HG03521 (cell line): ENCODE measurements at regions not wholly inside any gene's neighbourhood (a gene's known extent, or its start where the extent isn't known, plus 50 kb on each side); places are given as distances from the start of the nearest gene placed in this dataset.

Experiments used
- ATAC-seq: cut with Tn5 transposase; IDR thresholded peaks from one replicate; pipeline ENCODE4 v1.9.1; 2021; ENCODE audit warnings: mild to moderate bottlenecking, moderate library complexity; ENCODE audit not compliant: unreplicated experiment

GRCh38 chr1:173128742-173129141 lies 78.0 kb upstream of the TNFSF18 start:
- ATAC-seq = no peak

GRCh38 chr1:173127369-173128307 lies 76.9 kb upstream of the TNFSF18 start:
- ATAC-seq = no peak

GRCh38 chr1:173126421-173126820 lies 75.7 kb upstream of the TNFSF18 start:
- no peak for ATAC-seq

DNA sequence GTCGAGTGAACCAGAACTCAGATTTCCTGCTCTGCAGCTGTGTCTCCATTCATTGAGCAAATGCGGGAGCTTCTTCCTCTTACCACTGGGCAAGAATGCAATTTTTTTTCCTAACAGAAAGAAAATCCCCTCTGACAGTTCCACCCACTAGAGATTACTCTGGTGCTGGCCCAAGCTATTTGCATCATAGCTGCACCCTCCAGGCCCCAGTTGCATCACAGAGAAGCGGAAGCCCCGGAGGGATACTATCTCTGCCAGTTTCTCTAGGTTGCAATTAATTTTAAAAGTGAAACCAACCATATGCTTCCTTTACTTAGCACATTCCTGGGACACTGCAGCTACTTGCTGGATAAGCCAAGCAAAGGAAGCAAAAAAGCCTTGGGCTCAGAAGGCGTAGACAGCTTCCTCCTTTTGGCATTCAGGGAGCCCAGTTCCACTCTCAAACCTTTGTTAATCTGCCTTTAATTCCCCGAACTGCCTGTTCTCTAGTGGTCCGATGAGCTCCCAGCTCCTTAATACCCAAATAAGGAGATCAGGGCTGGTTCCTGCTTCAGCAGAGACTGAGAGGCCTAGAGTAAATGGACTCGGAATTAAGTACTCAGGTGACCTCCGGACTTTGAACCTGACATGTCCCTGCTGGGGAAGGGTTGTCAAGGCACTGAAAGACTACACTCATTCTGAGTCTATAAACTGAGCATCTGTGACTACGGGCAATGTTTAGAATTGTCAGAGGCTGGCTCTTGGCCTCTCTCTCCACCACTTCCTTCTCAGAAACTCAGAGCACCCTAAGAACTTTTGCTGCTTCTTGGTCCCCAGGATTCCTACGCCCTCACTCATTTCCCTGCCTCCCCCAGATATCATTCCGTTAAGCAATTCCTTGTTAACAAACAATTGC lies 72.5 kb upstream of the TNFSF18 start:
- ATAC-seq = no peak

GRCh38 chr1:173122344-173122935 lies 71.7 kb upstream of the TNFSF18 start:
- ATAC-seq = no peak

GRCh38 chr1:173118404-173118803 lies 67.7 kb upstream of the TNFSF18 start:
- ATAC-seq = no peak

- no peak for ATAC-seq
These were observed 67.0 kb upstream of the TNFSF18 start for GRCh38 chr1:173117761-173118160.

GRCh38 chr1:173117108-173117633 lies 66.4 kb upstream of the TNFSF18 start:
- ATAC-seq = no peak

DNA sequence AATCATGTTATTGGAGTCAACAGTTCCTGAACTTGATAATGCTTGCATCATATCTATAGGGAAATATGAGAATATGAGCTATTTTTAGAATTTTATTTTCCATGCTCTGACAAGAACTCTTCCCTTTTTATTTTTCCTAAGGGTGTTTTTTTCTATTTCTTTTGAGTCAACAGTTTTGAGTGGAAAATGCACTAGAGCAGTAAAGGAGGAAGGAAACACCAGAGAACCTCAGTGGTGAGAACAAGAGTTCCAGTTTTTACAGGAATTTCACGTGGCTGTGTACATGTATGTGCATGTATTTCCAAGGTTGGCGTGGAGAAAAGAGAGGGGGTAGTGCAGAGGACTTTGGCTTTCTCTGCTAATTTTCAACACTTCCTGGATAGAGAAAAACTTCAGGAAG lies 63.6 kb upstream of the TNFSF18 start:
- no peak for ATAC-seq

DNA sequence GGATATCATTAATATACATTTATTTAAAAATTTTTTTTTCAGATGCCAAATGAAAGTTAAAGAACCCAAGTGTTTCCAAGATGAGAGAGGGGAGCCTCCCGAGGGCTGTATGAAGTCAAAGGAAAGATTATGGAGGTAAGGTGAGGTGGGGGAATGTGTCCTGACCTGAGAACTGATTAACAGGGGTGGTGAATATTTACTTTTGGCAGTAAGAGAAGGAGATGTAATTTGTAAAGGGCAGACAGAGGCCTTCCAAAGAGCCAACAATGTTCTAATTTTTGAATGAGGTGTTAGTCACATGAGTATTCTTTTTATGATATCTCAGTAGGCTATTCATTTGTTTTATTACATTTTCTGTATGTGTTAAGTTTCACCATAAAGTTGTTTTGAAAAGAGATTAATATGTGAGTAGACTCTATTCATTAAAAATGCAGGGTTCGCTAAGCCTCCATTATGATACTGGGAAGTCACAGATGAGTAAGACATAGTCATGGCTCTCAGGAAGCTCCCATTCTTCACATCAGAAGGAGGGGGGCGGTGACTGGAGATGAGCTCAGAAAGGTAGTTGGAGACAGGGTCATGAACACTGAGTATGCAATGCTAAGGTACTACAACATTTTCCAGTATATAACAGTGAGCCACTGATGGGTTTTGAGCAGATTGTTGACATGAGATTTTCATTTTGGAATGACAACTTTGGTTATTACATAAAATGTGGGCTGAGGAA lies 62.4 kb upstream of the TNFSF18 start:
- ATAC-seq = no peak

GRCh38 chr1:173112129-173112528 lies 61.4 kb upstream of the TNFSF18 start:
- ATAC-seq = peak; percentile 96

- no peak for ATAC-seq
These were observed 57.0 kb upstream of the TNFSF18 start for GRCh38 chr1:173107696-173108095.

DNA sequence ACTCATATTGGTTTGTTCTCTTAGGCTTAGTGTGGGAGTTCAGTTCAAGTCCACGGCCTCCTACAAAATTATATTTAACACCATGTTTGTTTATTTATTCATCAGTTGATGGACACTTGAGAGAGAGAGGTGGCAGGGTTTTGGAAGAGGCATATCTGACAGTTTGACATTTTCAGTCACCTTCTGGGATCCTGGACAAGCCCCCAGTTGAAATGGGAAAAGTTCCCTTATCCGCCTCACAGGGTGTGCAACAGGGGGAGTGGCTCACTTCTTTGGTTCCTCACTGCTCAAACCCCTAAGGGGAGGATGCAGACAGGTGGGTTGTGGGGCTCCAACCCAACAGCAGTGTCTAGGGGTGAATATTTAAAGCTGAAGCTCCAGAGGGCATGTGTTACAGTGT lies 52.3 kb upstream of the TNFSF18 start:
- ATAC-seq = no peak

- no peak for ATAC-seq
These were observed 50.8 kb upstream of the TNFSF18 start for GRCh38 chr1:173101589-173101988.

DNA sequence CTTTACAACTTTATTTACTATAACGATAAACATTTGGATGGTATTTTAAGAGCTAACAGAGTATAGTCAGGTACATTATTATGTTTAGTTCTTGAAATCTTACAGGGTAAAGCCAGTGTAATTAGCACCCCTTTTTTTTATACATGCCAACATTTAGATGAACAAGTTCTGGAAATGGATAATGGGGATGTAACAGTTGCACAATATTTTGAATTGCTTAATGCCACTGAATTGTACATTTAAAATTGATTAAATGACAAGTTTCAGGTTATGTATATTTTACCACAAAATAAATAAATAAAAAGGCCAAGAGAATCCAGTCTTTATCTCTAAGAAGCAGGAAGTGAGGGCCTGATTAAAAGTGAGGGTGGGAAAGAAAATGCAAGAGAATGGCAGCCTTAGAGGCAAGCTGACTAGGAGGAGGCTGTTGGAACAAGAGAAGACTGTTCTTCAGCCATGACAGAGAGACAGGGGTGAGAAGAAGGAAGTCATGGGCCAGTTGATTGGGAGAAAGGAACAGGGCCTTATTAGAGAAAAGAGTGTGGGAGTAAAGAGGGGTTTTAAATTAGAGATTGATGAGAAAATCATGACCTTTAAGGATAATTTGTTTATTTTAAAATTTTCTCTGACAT lies 49.9 kb upstream of the TNFSF18 start:
- ATAC-seq = no peak
